ENCODE measurements at regions not wholly inside any gene's neighbourhood (a gene's known extent, or its start where the extent isn't known, plus 50 kb on each side); places are given as distances from the start of the nearest gene placed in this dataset.
"Not testable (repeated sequence)": the region's sequence is repeated elsewhere in the genome, so short reads cannot be mapped to it uniquely, and the experiment has no call there.

- Histone ChIP-seq H3K4me1 (ENCODE audit: control insufficient read depth in 5 of 5, insufficient read depth in 5 of 5, low read length in 5 of 5) (peaks cover 0 to 21% (median 13%) of the 10 kb centered on the region in 5 donors), H3K9me3 (ENCODE audit: control insufficient read depth in 5 of 5, low read length in 5 of 5) (no peaks in the 10 kb centered on the region), H3K27me3 (ENCODE audit: control insufficient read depth in 5 of 5, insufficient read depth in 4 of 5, low read length in 5 of 5) (peaks cover 67 to 88% (median 83%) of the 10 kb centered on the region in 5 donors), H3K36me3 (ENCODE audit: control insufficient read depth in 5 of 5, insufficient read depth in 5 of 5, low read length in 5 of 5) (no peaks in the 10 kb centered on the region), H3K27ac (ENCODE audit: low read depth, low read length) (no peak overlapping the region), H3K9ac (ENCODE audit: low read length in 5 of 5) (no peak overlapping the region), H3K4me3 (ENCODE audit: low read depth in 1 of 5, low read length in 5 of 5) (no peak overlapping the region)
These were observed 73.2 kb upstream of the EN2 start for GRCh38 chr7:155384751-155385150.

- H3K4me3 ChIP-seq (ENCODE audit: low read depth in 1 of 5, low read length in 5 of 5); H3K9me3 ChIP-seq (ENCODE audit: control insufficient read depth in 5 of 5, low read length in 5 of 5); H3K9ac ChIP-seq (ENCODE audit: low read length in 5 of 5); H3K27ac ChIP-seq (ENCODE audit: low read depth, low read length); H3K36me3 ChIP-seq (ENCODE audit: control insufficient read depth in 5 of 5, insufficient read depth in 5 of 5, low read length in 5 of 5): not testable (repeated sequence)
- H3K4me1 ChIP-seq (ENCODE audit: control insufficient read depth in 5 of 5, insufficient read depth in 5 of 5, low read length in 5 of 5), result peaks cover 0 to 21% (median 13%) of the 10 kb centered on the region in 5 donors
- H3K27me3 ChIP-seq (ENCODE audit: control insufficient read depth in 5 of 5, insufficient read depth in 4 of 5, low read length in 5 of 5), result peaks cover 65 to 85% (median 83%) of the 10 kb centered on the region in 5 donors
These were observed 72.7 kb upstream of the EN2 start for GRCh38 chr7:155385182-155385581.

- Histone ChIP-seq H3K27ac (ENCODE audit: low read depth, low read length) (no peak overlapping the region), H3K27me3 (ENCODE audit: control insufficient read depth in 5 of 5, insufficient read depth in 4 of 5, low read length in 5 of 5) (peaks cover 55 to 80% (median 69%) of the 10 kb centered on the region in 5 donors), H3K36me3 (ENCODE audit: control insufficient read depth in 5 of 5, insufficient read depth in 5 of 5, low read length in 5 of 5) (no peaks in the 10 kb centered on the region), H3K4me1 (ENCODE audit: control insufficient read depth in 5 of 5, insufficient read depth in 5 of 5, low read length in 5 of 5) (peaks cover 0 to 10% (median 9%) of the 10 kb centered on the region in 5 donors), H3K9me3 (ENCODE audit: control insufficient read depth in 5 of 5, low read length in 5 of 5) (no peaks in the 10 kb centered on the region), H3K4me3 (ENCODE audit: low read depth in 1 of 5, low read length in 5 of 5) (no peak overlapping the region), H3K9ac (ENCODE audit: low read length in 5 of 5) (no peak overlapping the region)
These were observed 71.3 kb upstream of the EN2 start for GRCh38 chr7:155386608-155387007.

GRCh38 chr7:155387066-155387620 lies 70.8 kb upstream of the EN2 start:
- no peaks in the 10 kb centered on the region for H3K36me3 ChIP-seq (ENCODE audit: control insufficient read depth in 5 of 5, insufficient read depth in 5 of 5, low read length in 5 of 5)
- H3K4me1 ChIP-seq (ENCODE audit: control insufficient read depth in 5 of 5, insufficient read depth in 5 of 5, low read length in 5 of 5), result peaks cover 0 to 5% (median 4%) of the 10 kb centered on the region in 5 donors
- H3K4me3 ChIP-seq (ENCODE audit: low read depth in 1 of 5, low read length in 5 of 5), result no peak overlapping the region
- H3K27ac ChIP-seq (ENCODE audit: low read depth, low read length), result no peak overlapping the region
- H3K9me3 ChIP-seq (ENCODE audit: control insufficient read depth in 5 of 5, low read length in 5 of 5), result no peaks in the 10 kb centered on the region
- H3K9ac ChIP-seq (ENCODE audit: low read length in 5 of 5), result no peak overlapping the region
- H3K27me3 ChIP-seq (ENCODE audit: control insufficient read depth in 5 of 5, insufficient read depth in 4 of 5, low read length in 5 of 5), result peaks cover 53 to 76% (median 64%) of the 10 kb centered on the region in 5 donors

- H3K36me3 ChIP-seq (ENCODE audit: control insufficient read depth in 5 of 5, insufficient read depth in 5 of 5, low read length in 5 of 5), result no peaks in the 10 kb centered on the region
- no peaks in the 10 kb centered on the region for H3K9me3 ChIP-seq (ENCODE audit: control insufficient read depth in 5 of 5, low read length in 5 of 5)
- H3K27me3 ChIP-seq (ENCODE audit: control insufficient read depth in 5 of 5, insufficient read depth in 4 of 5, low read length in 5 of 5), result peaks cover 44 to 70% (median 53%) of the 10 kb centered on the region in 5 donors
- H3K4me1 ChIP-seq (ENCODE audit: control insufficient read depth in 5 of 5, insufficient read depth in 5 of 5, low read length in 5 of 5), result no peaks in the 10 kb centered on the region
- no peak overlapping the region for H3K27ac ChIP-seq (ENCODE audit: low read depth, low read length)
- H3K4me3 ChIP-seq (ENCODE audit: low read depth in 1 of 5, low read length in 5 of 5), result no peak overlapping the region
- H3K9ac ChIP-seq (ENCODE audit: low read length in 5 of 5), result no peak overlapping the region
These were observed 69.4 kb upstream of the EN2 start for GRCh38 chr7:155388561-155388960.

GRCh38 chr7:155391414-155391813 lies 66.5 kb upstream of the EN2 start:
- no peaks in the 10 kb centered on the region for H3K9me3 ChIP-seq (ENCODE audit: control insufficient read depth in 5 of 5, low read length in 5 of 5)
- no peak overlapping the region for H3K27ac ChIP-seq (ENCODE audit: low read depth, low read length)
- H3K4me1 ChIP-seq (ENCODE audit: control insufficient read depth in 5 of 5, insufficient read depth in 5 of 5, low read length in 5 of 5), result no peaks in the 10 kb centered on the region
- peaks cover 26 to 47% (median 40%) of the 10 kb centered on the region in 5 donors for H3K27me3 ChIP-seq (ENCODE audit: control insufficient read depth in 5 of 5, insufficient read depth in 4 of 5, low read length in 5 of 5)
- H3K9ac ChIP-seq (ENCODE audit: low read length in 5 of 5), result no peak overlapping the region
- no peaks in the 10 kb centered on the region for H3K36me3 ChIP-seq (ENCODE audit: control insufficient read depth in 5 of 5, insufficient read depth in 5 of 5, low read length in 5 of 5)
- no peak overlapping the region for H3K4me3 ChIP-seq (ENCODE audit: low read depth in 1 of 5, low read length in 5 of 5)

- Histone ChIP-seq H3K4me1 (ENCODE audit: control insufficient read depth in 5 of 5, insufficient read depth in 5 of 5, low read length in 5 of 5) (no peaks in the 10 kb centered on the region), H3K4me3 (ENCODE audit: low read depth in 1 of 5, low read length in 5 of 5) (no peak overlapping the region), H3K36me3 (ENCODE audit: control insufficient read depth in 5 of 5, insufficient read depth in 5 of 5, low read length in 5 of 5) (no peaks in the 10 kb centered on the region), H3K9ac (ENCODE audit: low read length in 5 of 5) (no peak overlapping the region), H3K27me3 (ENCODE audit: control insufficient read depth in 5 of 5, insufficient read depth in 4 of 5, low read length in 5 of 5) (peaks cover 22 to 37% (median 32%) of the 10 kb centered on the region in 5 donors), H3K9me3 (ENCODE audit: control insufficient read depth in 5 of 5, low read length in 5 of 5) (no peaks in the 10 kb centered on the region), H3K27ac (ENCODE audit: low read depth, low read length) (no peak overlapping the region)
These were observed 65.0 kb upstream of the EN2 start for GRCh38 chr7:155392726-155393570.

GRCh38 chr7:155394413-155394812 lies 63.5 kb upstream of the EN2 start:
- H3K4me3 ChIP-seq (ENCODE audit: low read depth in 1 of 5, low read length in 5 of 5), result no peak overlapping the region
- no peaks in the 10 kb centered on the region for H3K4me1 ChIP-seq (ENCODE audit: control insufficient read depth in 5 of 5, insufficient read depth in 5 of 5, low read length in 5 of 5)
- peaks cover 15 to 30% (median 20%) of the 10 kb centered on the region in 5 donors for H3K27me3 ChIP-seq (ENCODE audit: control insufficient read depth in 5 of 5, insufficient read depth in 4 of 5, low read length in 5 of 5)
- no peak overlapping the region for H3K9ac ChIP-seq (ENCODE audit: low read length in 5 of 5)
- H3K9me3 ChIP-seq (ENCODE audit: control insufficient read depth in 5 of 5, low read length in 5 of 5), result no peaks in the 10 kb centered on the region
- no peaks in the 10 kb centered on the region for H3K36me3 ChIP-seq (ENCODE audit: control insufficient read depth in 5 of 5, insufficient read depth in 5 of 5, low read length in 5 of 5)
- no peak overlapping the region for H3K27ac ChIP-seq (ENCODE audit: low read depth, low read length)

GRCh38 chr7:155395176-155395797 lies 62.6 kb upstream of the EN2 start:
- no peak overlapping the region for H3K4me3 ChIP-seq (ENCODE audit: low read depth in 1 of 5, low read length in 5 of 5)
- H3K36me3 ChIP-seq (ENCODE audit: control insufficient read depth in 5 of 5, insufficient read depth in 5 of 5, low read length in 5 of 5), result no peaks in the 10 kb centered on the region
- no peaks in the 10 kb centered on the region for H3K9me3 ChIP-seq (ENCODE audit: control insufficient read depth in 5 of 5, low read length in 5 of 5)
- no peak overlapping the region for H3K27ac ChIP-seq (ENCODE audit: low read depth, low read length)
- no peak overlapping the region for H3K9ac ChIP-seq (ENCODE audit: low read length in 5 of 5)
- peaks cover 19 to 33% (median 27%) of the 10 kb centered on the region in 5 donors for H3K27me3 ChIP-seq (ENCODE audit: control insufficient read depth in 5 of 5, insufficient read depth in 4 of 5, low read length in 5 of 5)
- no peaks in the 10 kb centered on the region for H3K4me1 ChIP-seq (ENCODE audit: control insufficient read depth in 5 of 5, insufficient read depth in 5 of 5, low read length in 5 of 5)

GRCh38 chr7:155396661-155397060 lies 61.3 kb upstream of the EN2 start:
- no peak overlapping the region for H3K4me3 ChIP-seq (ENCODE audit: low read depth in 1 of 5, low read length in 5 of 5)
- H3K27me3 ChIP-seq (ENCODE audit: control insufficient read depth in 5 of 5, insufficient read depth in 4 of 5, low read length in 5 of 5), result peaks cover 14 to 37% (median 35%) of the 10 kb centered on the region in 5 donors
- H3K4me1 ChIP-seq (ENCODE audit: control insufficient read depth in 5 of 5, insufficient read depth in 5 of 5, low read length in 5 of 5), result no peaks in the 10 kb centered on the region
- no peak overlapping the region for H3K27ac ChIP-seq (ENCODE audit: low read depth, low read length)
- H3K36me3 ChIP-seq (ENCODE audit: control insufficient read depth in 5 of 5, insufficient read depth in 5 of 5, low read length in 5 of 5), result no peaks in the 10 kb centered on the region
- H3K9ac ChIP-seq (ENCODE audit: low read length in 5 of 5), result no peak overlapping the region
- H3K9me3 ChIP-seq (ENCODE audit: control insufficient read depth in 5 of 5, low read length in 5 of 5), result peaks cover 0 to under 1% (median 0%) of the 10 kb centered on the region in 5 donors
